ENCODE measurements at regions not wholly inside any gene's neighbourhood (a gene's known extent, or its start where the extent isn't known, plus 50 kb on each side); places are given as distances from the start of the nearest gene placed in this dataset.

DNA sequence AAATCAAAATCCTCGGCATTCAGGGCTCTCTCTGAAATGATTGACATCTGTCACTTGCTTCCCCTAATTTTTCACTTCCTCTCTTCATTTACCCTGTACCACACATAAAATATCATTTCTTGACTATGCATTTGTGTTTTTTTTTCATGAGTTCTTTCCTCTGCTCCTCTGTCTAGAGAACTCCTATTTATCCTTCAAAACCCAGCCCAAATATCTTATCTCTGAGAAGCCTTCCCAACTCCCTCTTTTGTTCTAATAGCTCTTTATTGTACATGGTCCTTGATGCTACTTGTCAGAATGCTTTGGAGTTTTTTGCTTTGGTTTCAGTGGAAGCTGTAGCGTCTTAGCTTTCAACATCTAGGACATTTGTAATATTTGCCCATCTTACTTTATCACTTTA, 190.2 kb upstream of the CTBP2 start:
- H2AK5ac ChIP-seq (ENCODE audit: low read length): no peak overlapping the region
- H4K8ac ChIP-seq (ENCODE audit: low read depth, low read length): no peak overlapping the region
- no peak for DNase-seq
- H3K4me1 ChIP-seq (ENCODE audit: control insufficient read depth in 1 of 2, insufficient read depth in 2 of 2, low read length in 2 of 2): no peaks in the 10 kb centered on the region
- no peak overlapping the region for H3K14ac ChIP-seq (ENCODE audit: low read length)
- no peak overlapping the region for H2BK12ac ChIP-seq (ENCODE audit: low read length)
- no peak overlapping the region for H4K91ac ChIP-seq (ENCODE audit: low read depth, low read length)
- no peak overlapping the region for H4K12ac ChIP-seq (ENCODE audit: low read depth, low read length)
- no peak overlapping the region for H3K23ac ChIP-seq (ENCODE audit: low read length)
- no peak overlapping the region for H3K4me3 ChIP-seq (ENCODE audit: low read depth, low read length)
- H3K18ac ChIP-seq (ENCODE audit: low read length): no peak overlapping the region
- H3K9ac ChIP-seq (ENCODE audit: low read length): no peak overlapping the region
- H3K36me3 ChIP-seq (ENCODE audit: control insufficient read depth in 1 of 2, insufficient read depth in 2 of 2, low read length in 2 of 2): no peaks in the 10 kb centered on the region
- H2BK5ac ChIP-seq (ENCODE audit: low read depth, low read length, poor library complexity): no peak overlapping the region
- no CpG with 5 or more reads among the region's 2 CpGs for WGBS (ENCODE audit: extremely low coverage, insufficient coverage, insufficient read length)
- no peak overlapping the region for H3K4me2 ChIP-seq (ENCODE audit: low read length)
- no peaks in the 10 kb centered on the region for H3K9me3 ChIP-seq (ENCODE audit: insufficient read depth, low read depth, low read length)
- H3K27ac ChIP-seq (ENCODE audit: low read depth, low read length): no peak overlapping the region
- H2BK120ac ChIP-seq (ENCODE audit: insufficient read depth, low read length, poor library complexity): no peak overlapping the region
- H2AFZ ChIP-seq (ENCODE audit: insufficient read depth, low read length, poor library complexity): no peak overlapping the region
- H3K27me3 ChIP-seq (ENCODE audit: insufficient read depth, low read length): no peaks in the 10 kb centered on the region
- no peaks in the 10 kb centered on the region for H3K79me2 ChIP-seq (ENCODE audit: control insufficient read depth, insufficient read depth, low read length, poor library complexity)
- H3K4ac ChIP-seq (ENCODE audit: low read depth, low read length): no peak overlapping the region
- H3K79me1 ChIP-seq (ENCODE audit: low read length): no peaks in the 10 kb centered on the region

DNA sequence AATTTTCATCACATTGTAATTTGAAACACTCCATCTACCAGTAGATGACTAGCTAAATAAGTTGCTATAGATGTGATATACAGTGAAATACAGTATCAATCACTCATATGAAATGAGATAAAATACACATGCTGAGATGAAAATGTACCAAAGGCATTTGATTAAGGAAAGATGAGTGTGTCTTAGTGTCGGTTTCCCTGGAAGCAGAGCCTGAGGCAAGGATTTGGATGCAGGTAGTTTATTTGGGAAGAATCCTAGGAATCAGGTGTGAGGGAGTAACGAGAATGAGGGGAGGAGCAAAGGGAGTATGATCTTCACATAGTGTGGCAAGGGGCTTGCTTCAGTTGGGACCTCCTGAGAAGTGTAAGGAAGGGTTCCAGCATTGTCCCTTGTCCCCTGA, 188.2 kb upstream of the CTBP2 start:
- H3K79me1 ChIP-seq (ENCODE audit: low read length): no peaks in the 10 kb centered on the region
- H3K9me3 ChIP-seq (ENCODE audit: insufficient read depth, low read depth, low read length): no peaks in the 10 kb centered on the region
- H3K4me1 ChIP-seq (ENCODE audit: control insufficient read depth in 1 of 2, insufficient read depth in 2 of 2, low read length in 2 of 2): no peaks in the 10 kb centered on the region
- H4K12ac ChIP-seq (ENCODE audit: low read depth, low read length): no peak overlapping the region
- no peaks in the 10 kb centered on the region for H3K36me3 ChIP-seq (ENCODE audit: control insufficient read depth in 1 of 2, insufficient read depth in 2 of 2, low read length in 2 of 2)
- H3K23ac ChIP-seq (ENCODE audit: low read length): no peak overlapping the region
- no peak overlapping the region for H2AFZ ChIP-seq (ENCODE audit: insufficient read depth, low read length, poor library complexity)
- H3K4me2 ChIP-seq (ENCODE audit: low read length): no peak overlapping the region
- no peaks in the 10 kb centered on the region for H3K27me3 ChIP-seq (ENCODE audit: insufficient read depth, low read length)
- no peak overlapping the region for H3K27ac ChIP-seq (ENCODE audit: low read depth, low read length)
- H2BK12ac ChIP-seq (ENCODE audit: low read length): no peak overlapping the region
- no CpG with 5 or more reads among the region's 2 CpGs for WGBS (ENCODE audit: extremely low coverage, insufficient coverage, insufficient read length)
- H4K8ac ChIP-seq (ENCODE audit: low read depth, low read length): no peak overlapping the region
- H3K79me2 ChIP-seq (ENCODE audit: control insufficient read depth, insufficient read depth, low read length, poor library complexity): no peaks in the 10 kb centered on the region
- H2BK5ac ChIP-seq (ENCODE audit: low read depth, low read length, poor library complexity): no peak overlapping the region
- no peak overlapping the region for H3K4ac ChIP-seq (ENCODE audit: low read depth, low read length)
- H2AK5ac ChIP-seq (ENCODE audit: low read length): no peak overlapping the region
- H3K14ac ChIP-seq (ENCODE audit: low read length): no peak overlapping the region
- DNase-seq: peak; percentile 58 to 83
- no peak overlapping the region for H4K91ac ChIP-seq (ENCODE audit: low read depth, low read length)
- no peak overlapping the region for H2BK120ac ChIP-seq (ENCODE audit: insufficient read depth, low read length, poor library complexity)
- no peak overlapping the region for H3K9ac ChIP-seq (ENCODE audit: low read length)
- H3K4me3 ChIP-seq (ENCODE audit: low read depth, low read length): no peak overlapping the region
- H3K18ac ChIP-seq (ENCODE audit: low read length): no peak overlapping the region

DNA sequence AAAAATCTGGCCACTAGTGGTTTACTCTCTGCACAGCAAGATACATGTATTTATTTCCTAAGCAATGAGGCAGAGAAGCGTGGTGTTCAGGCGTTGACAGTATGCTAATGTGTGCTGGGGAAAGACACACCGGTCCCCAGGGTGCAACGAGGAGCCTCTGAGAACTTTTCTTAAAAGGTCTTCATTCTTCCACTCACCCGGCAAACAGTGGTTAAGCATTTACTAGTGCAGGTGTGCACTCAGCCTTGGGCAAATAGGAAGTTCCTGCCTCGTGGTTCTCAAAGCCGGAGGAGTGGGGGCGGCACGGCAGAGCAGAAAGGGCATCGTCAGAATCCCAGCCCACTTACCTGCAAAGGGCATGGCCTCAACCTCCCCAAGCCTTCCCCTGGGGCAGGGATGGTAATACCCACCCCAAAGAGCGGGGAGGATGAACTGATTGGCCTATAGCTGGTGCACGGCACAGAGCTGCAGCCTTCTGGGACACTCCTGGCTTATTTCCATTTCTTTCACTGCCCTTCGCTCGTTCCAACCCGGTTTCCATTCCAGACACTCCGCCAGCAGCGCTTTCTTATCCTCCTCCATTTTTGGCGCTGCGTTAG, 184.3 kb upstream of the CTBP2 start:
- H4K12ac ChIP-seq (ENCODE audit: low read depth, low read length): no peak overlapping the region
- no peak overlapping the region for H2AK5ac ChIP-seq (ENCODE audit: low read length)
- no peak for DNase-seq

DNA sequence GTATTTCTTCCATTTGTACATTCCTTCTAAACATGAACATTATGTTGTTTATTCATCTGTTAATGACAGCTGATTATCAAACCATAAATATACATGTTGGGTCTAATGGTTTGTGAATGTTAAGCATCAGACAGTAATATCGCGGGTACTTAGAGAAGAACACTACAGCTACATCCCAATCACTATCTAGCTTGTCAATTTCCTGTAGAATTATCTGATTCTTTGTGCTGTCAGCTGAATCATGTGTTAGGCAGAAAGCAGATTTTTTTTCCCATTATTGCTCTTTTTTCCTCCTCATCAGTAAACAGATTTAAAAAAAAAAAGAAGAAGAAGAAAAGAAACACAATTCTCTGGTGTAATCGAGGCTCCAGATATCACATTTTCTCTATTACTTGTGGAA, 183.6 kb upstream of the CTBP2 start:
- H4K91ac ChIP-seq (ENCODE audit: low read depth, low read length): no peak overlapping the region
- no peak overlapping the region for H3K14ac ChIP-seq (ENCODE audit: low read length)
- no peak overlapping the region for H3K27ac ChIP-seq (ENCODE audit: low read depth, low read length)
- no peak overlapping the region for H2AFZ ChIP-seq (ENCODE audit: insufficient read depth, low read length, poor library complexity)
- no peaks in the 10 kb centered on the region for H3K79me2 ChIP-seq (ENCODE audit: control insufficient read depth, insufficient read depth, low read length, poor library complexity)
- no peaks in the 10 kb centered on the region for H3K79me1 ChIP-seq (ENCODE audit: low read length)
- H3K9me3 ChIP-seq (ENCODE audit: insufficient read depth, low read depth, low read length): no peaks in the 10 kb centered on the region
- H3K4me1 ChIP-seq (ENCODE audit: control insufficient read depth in 1 of 2, insufficient read depth in 2 of 2, low read length in 2 of 2): no peaks in the 10 kb centered on the region
- no CpG with 5 or more reads among the region's 3 CpGs for WGBS (ENCODE audit: extremely low coverage, insufficient coverage, insufficient read length)
- DNase-seq: no peak
- no peak overlapping the region for H2BK12ac ChIP-seq (ENCODE audit: low read length)
- H2BK120ac ChIP-seq (ENCODE audit: insufficient read depth, low read length, poor library complexity): no peak overlapping the region
- H2AK5ac ChIP-seq (ENCODE audit: low read length): no peak overlapping the region
- H3K4ac ChIP-seq (ENCODE audit: low read depth, low read length): no peak overlapping the region
- no peak overlapping the region for H4K8ac ChIP-seq (ENCODE audit: low read depth, low read length)
- H3K27me3 ChIP-seq (ENCODE audit: insufficient read depth, low read length): no peaks in the 10 kb centered on the region
- no peak overlapping the region for H4K12ac ChIP-seq (ENCODE audit: low read depth, low read length)
- H3K36me3 ChIP-seq (ENCODE audit: control insufficient read depth in 1 of 2, insufficient read depth in 2 of 2, low read length in 2 of 2): no peaks in the 10 kb centered on the region
- H3K18ac ChIP-seq (ENCODE audit: low read length): no peak overlapping the region
- H3K23ac ChIP-seq (ENCODE audit: low read length): no peak overlapping the region
- H3K4me3 ChIP-seq (ENCODE audit: low read depth, low read length): no peak overlapping the region
- H3K4me2 ChIP-seq (ENCODE audit: low read length): no peak overlapping the region
- H2BK5ac ChIP-seq (ENCODE audit: low read depth, low read length, poor library complexity): no peak overlapping the region
- no peak overlapping the region for H3K9ac ChIP-seq (ENCODE audit: low read length)

More for the DNA sequence above, 184.3 kb upstream of the CTBP2 start:
- Histone ChIP-seq H3K79me2 (ENCODE audit: control insufficient read depth, insufficient read depth, low read length, poor library complexity) (no peaks in the 10 kb centered on the region), H3K36me3 (ENCODE audit: control insufficient read depth in 1 of 2, insufficient read depth in 2 of 2, low read length in 2 of 2) (no peaks in the 10 kb centered on the region), H4K8ac (ENCODE audit: low read depth, low read length) (no peak overlapping the region), H2AFZ (ENCODE audit: insufficient read depth, low read length, poor library complexity) (no peak overlapping the region), H3K27me3 (ENCODE audit: insufficient read depth, low read length) (no peaks in the 10 kb centered on the region), H3K4me2 (ENCODE audit: low read length) (no peak overlapping the region), H3K18ac (ENCODE audit: low read length) (no peak overlapping the region), H2BK120ac (ENCODE audit: insufficient read depth, low read length, poor library complexity) (no peak overlapping the region), H3K4ac (ENCODE audit: low read depth, low read length) (no peak overlapping the region), H4K91ac (ENCODE audit: low read depth, low read length) (no peak overlapping the region), H3K79me1 (ENCODE audit: low read length) (no peaks in the 10 kb centered on the region), H3K14ac (ENCODE audit: low read length) (no peak overlapping the region), H3K27ac (ENCODE audit: low read depth, low read length) (no peak overlapping the region), H3K4me3 (ENCODE audit: low read depth, low read length) (no peak overlapping the region), H3K9ac (ENCODE audit: low read length) (no peak overlapping the region), H3K4me1 (ENCODE audit: control insufficient read depth in 1 of 2, insufficient read depth in 2 of 2, low read length in 2 of 2) (no peaks in the 10 kb centered on the region), H3K9me3 (ENCODE audit: insufficient read depth, low read depth, low read length) (no peaks in the 10 kb centered on the region), H2BK12ac (ENCODE audit: low read length) (no peak overlapping the region), H2BK5ac (ENCODE audit: low read depth, low read length, poor library complexity) (no peak overlapping the region), H3K23ac (ENCODE audit: low read length) (no peak overlapping the region)
- WGBS (ENCODE audit: extremely low coverage, insufficient coverage, insufficient read length): no CpG with 5 or more reads among the region's 19 CpGs
